GM12878 (cell line): ENCODE measurements at regions not wholly inside any gene's neighbourhood (a gene's known extent, or its start where the extent isn't known, plus 50 kb on each side); places are given as distances from the start of the nearest gene placed in this dataset.

Source experiments
- BCL3 ChIP-seq: IDR thresholded peaks from 2 replicates; pipeline ENCODE4 v1.6.1; 2011; ENCODE audit warnings: borderline replicate concordance, low read depth, mild to moderate bottlenecking, moderate library complexity, low read length; ENCODE audit not compliant: insufficient read depth, poor library complexity, severe bottlenecking
- CHD4 ChIP-seq: fragments of 200-600 bp; sonication (generic); IDR thresholded peaks from 2 replicates; pipeline ENCODE4 v1.6.1; 2016; ENCODE audit warnings: mild to moderate bottlenecking
- CREB1 ChIP-seq: IDR thresholded peaks from 2 replicates; pipeline ENCODE4 v1.6.1; 2012; ENCODE audit warnings: low read depth, mild to moderate bottlenecking, inconsistent platforms
- CTCF ChIP-seq, 3 experiments: IDR thresholded peaks in 2 of 3; conservative IDR thresholded peaks in 1 of 3; 2 replicates each; pipeline ENCODE4 v1.5.1; 2011; ENCODE audit warnings: low read depth in 3 of 3, low read length in 3 of 3, mild to moderate bottlenecking in 3 of 3, control low read depth in 2 of 3, moderate library complexity in 2 of 3, inconsistent platforms in 1 of 3, mixed read lengths in 1 of 3; ENCODE audit not compliant: control insufficient read depth in 2 of 3, insufficient read depth in 1 of 3; ENCODE audit errors: extremely low read depth in 1 of 3
- FOXM1 ChIP-seq: IDR thresholded peaks from 2 replicates; pipeline ENCODE4 v1.6.1; 2012; ENCODE audit warnings: low read depth, mild to moderate bottlenecking, inconsistent platforms, low read length, moderate library complexity
- KLF5 ChIP-seq: fragments of 450-650 bp; IDR thresholded peaks from 2 replicates; pipeline ENCODE4 v1.6.1; 2014; ENCODE audit warnings: mild to moderate bottlenecking; ENCODE audit not compliant: partially characterized antibody
- NR2C2 ChIP-seq: IDR thresholded peaks from 2 replicates; pipeline ENCODE4 v1.6.1; 2011; ENCODE audit warnings: borderline replicate concordance, low read depth; ENCODE audit not compliant: control insufficient read depth, insufficient read length
- PAX5 ChIP-seq: IDR thresholded peaks from 2 replicates; pipeline ENCODE4 v1.6.1; 2011; ENCODE audit warnings: low read depth, low read length, borderline replicate concordance
- POLR2AphosphoS2 ChIP-seq: IDR thresholded peaks from 2 replicates; pipeline ENCODE4 v1.6.1; 2011; ENCODE audit warnings: low read depth, mild to moderate bottlenecking, low read length, improper control_type of control experiment, moderate library complexity
- RAD51 ChIP-seq: fragments of 450-650 bp; IDR thresholded peaks from 2 replicates; pipeline ENCODE4 v1.6.1; 2016; ENCODE audit warnings: moderate library complexity, mild to moderate bottlenecking, inconsistent platforms
- RCOR1 ChIP-seq: conservative IDR thresholded peaks from 2 replicates; pipeline ENCODE4 v1.6.1; 2012; ENCODE audit warnings: low read depth, low read length, improper control_type of control experiment
- TAF1 ChIP-seq: IDR thresholded peaks from 2 replicates; pipeline ENCODE4 v1.6.1; 2011; ENCODE audit warnings: mild to moderate bottlenecking, low read depth, low read length, borderline replicate concordance
- YY1 ChIP-seq: IDR thresholded peaks from 2 replicates; pipeline ENCODE4 v1.6.1; 2011; ENCODE audit warnings: low read depth, mild to moderate bottlenecking, low read length
- ZZZ3 ChIP-seq: IDR thresholded peaks from 2 replicates; pipeline ENCODE4 v1.6.1; 2011; ENCODE audit warnings: low read depth; ENCODE audit not compliant: control insufficient read depth, insufficient read length

GRCh38 chr15:62426387-62426956 is 261.4 kb upstream of the C2CD4B start:
- TF ChIP-seq CTCF (IDR thresholded peaks at IDR 0.05 in 2 of 3, conservative IDR thresholded peaks at IDR 0.05 in 1 of 3; ENCODE audit: control insufficient read depth in 2 of 3, extremely low read depth in 1 of 3, insufficient read depth in 1 of 3, low read depth in 3 of 3, low read length in 3 of 3) (no peak), CREB1 (no peak), RAD51 (no peak), FOXM1 (no peak), NR2C2 (no peak), POLR2AphosphoS2 (no peak), TAF1 (no peak), YY1 (no peak), PAX5 (no peak), ZZZ3 (no peak), RCOR1 (no peak), KLF5 (no peak), CHD4 (no peak), BCL3 (no peak)
